Sigmoid colon (tissue), 6 donors: ENCODE measurements at regions not wholly inside any gene's neighbourhood (a gene's known extent, or its start where the extent isn't known, plus 50 kb on each side); places are given as distances from the start of the nearest gene placed in this dataset.

Source experiments
- DNase-seq: peaks from one replicate; pipeline ENCODE4 v3.0.0-alpha.2; 2019
- H3K27ac ChIP-seq, 4 donors: fragments of 200-600 bp; sonication (generic); one replicate each; pipeline ENCODE4 v1.5.1; 2016 to 2019; ENCODE audit warnings: mild to moderate bottlenecking in 1 of 4
- H3K27me3 ChIP-seq, 3 donors: fragments of 200-600 bp; sonication (generic); one replicate each; pipeline ENCODE4 v1.5.1; 2019; ENCODE audit warnings: mild to moderate bottlenecking in 1 of 3
- H3K36me3 ChIP-seq, 4 donors: fragments of 200-600 bp; sonication (generic); one replicate each; pipeline ENCODE4 v1.5.1; 2016 to 2019
- H3K4me1 ChIP-seq, 4 donors: fragments of 200-600 bp; sonication (generic); one replicate each; pipeline ENCODE4 v1.5.1; 2017 to 2019
- H3K4me3 ChIP-seq, 4 donors: fragments of 200-600 bp; sonication (generic); one replicate each; pipeline ENCODE4 v1.5.1; 2017 to 2019; ENCODE audit warnings: mild to moderate bottlenecking in 2 of 4, moderate library complexity in 1 of 4
- H3K9me3 ChIP-seq, 4 donors: fragments of 200-600 bp in 3 of 4; sonication (generic) in 3 of 4; one replicate each; pipeline versions ENCODE4 v1.5.1 to v1.6.1; 2013 to 2019
- CTCF ChIP-seq, 4 experiments: fragments of 450-650 bp in 3 of 4; fragments of 200-600 bp in 1 of 4; IDR thresholded peaks; one replicate each; pipeline ENCODE4 v1.5.1; 2016 to 2019; ENCODE audit warnings: antibody characterized with exemption in 4 of 4, mild to moderate bottlenecking in 3 of 4, moderate library complexity in 2 of 4
- EP300 ChIP-seq, 4 donors: sonication (generic); formaldehyde crosslinking; IDR thresholded peaks; one replicate each; pipeline ENCODE4 v1.6.1; 2017; ENCODE audit warnings: antibody characterized with exemption in 4 of 4
- POLR2A ChIP-seq, 2 donors: fragments of 450-650 bp; IDR thresholded peaks; one replicate each; pipeline ENCODE4 v1.6.1; 2016; ENCODE audit warnings: antibody characterized with exemption in 2 of 2, mild to moderate bottlenecking in 2 of 2, moderate library complexity in 2 of 2
- POLR2AphosphoS5 ChIP-seq, 4 donors: sonication (generic); formaldehyde crosslinking; IDR thresholded peaks; one replicate each; pipeline ENCODE4 v1.6.1; 2017; ENCODE audit warnings: antibody characterized with exemption in 4 of 4
- WGBS, 2 donors: extraction: QIAGEN DNeasy Blood & Tissue Kit; methylation state at CpG; one replicate each; pipeline ENCODE4 v1.1.7; 2013; 5-methylcytosine and 5-hydroxymethylcytosine counted together
- intact Hi-C: fragments of 100-400 bp; cut with DNase I; formaldehyde crosslinking; loops from one replicate; pipeline ENCODE4 v1.15.1; 2023
- donor health status: healthy with polysubstance abuse.
- donor health status: healthy.

DNA sequence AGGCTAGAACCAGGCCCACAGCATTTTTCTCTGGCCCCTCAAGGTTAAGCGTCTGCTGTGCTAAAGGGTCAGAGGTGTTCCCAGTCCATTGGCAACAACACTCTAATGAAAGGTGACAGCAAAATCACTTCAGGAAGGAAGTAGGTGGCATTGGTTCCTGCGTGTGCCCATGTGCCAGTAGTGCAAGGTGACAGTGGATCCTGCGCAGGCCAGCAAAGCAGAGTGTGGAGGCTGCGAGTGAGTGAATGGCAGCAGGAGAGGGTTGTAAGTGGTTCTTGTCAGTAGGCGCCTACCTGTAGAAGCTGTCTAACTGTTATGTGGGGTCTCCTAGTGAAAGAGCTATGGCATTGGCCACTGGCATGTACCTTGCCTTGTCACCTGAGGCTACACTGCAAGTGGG lies 898.2 kb upstream of the TYRP1 start:
- no peak overlapping the region for H3K4me3 ChIP-seq
- peaks cover 0 to 3% (median 0%) of the 10 kb centered on the region in 4 donors for H3K9me3 ChIP-seq
- H3K27me3 ChIP-seq = no peaks in the 10 kb centered on the region
- no peak overlapping the region for H3K27ac ChIP-seq
- H3K4me1 ChIP-seq = no peaks in the 10 kb centered on the region
- DNase-seq = no peak
- TF ChIP-seq CTCF (IDR thresholded peaks at IDR 0.05) (no peak), POLR2AphosphoS5 (IDR thresholded peaks at IDR 0.05) (no peak), POLR2A (IDR thresholded peaks at IDR 0.05) (no peak), EP300 (IDR thresholded peaks at IDR 0.05) (no peak)
- WGBS, 2 donors = 91 to 93% methylated on average over 5 of the region's 5 CpGs
- intact Hi-C loops = no loop called here
- no peaks in the 10 kb centered on the region for H3K36me3 ChIP-seq

- no peak overlapping the region for H3K4me3 ChIP-seq
- no peak for DNase-seq
- intact Hi-C loops = no loop called here
- no peaks in the 10 kb centered on the region for H3K27me3 ChIP-seq
- peaks cover 0 to 4% (median 0%) of the 10 kb centered on the region in 4 donors for H3K9me3 ChIP-seq
- H3K27ac ChIP-seq = no peak overlapping the region
- H3K36me3 ChIP-seq = no peaks in the 10 kb centered on the region
- 67 to 92% methylated on average over 5 of the region's 5 CpGs for WGBS, 2 donors
- no peak for TF ChIP-seq EP300 (IDR thresholded peaks at IDR 0.05)
- TF ChIP-seq CTCF (IDR thresholded peaks at IDR 0.05) = no peak
- TF ChIP-seq POLR2A (IDR thresholded peaks at IDR 0.05) = no peak
- TF ChIP-seq POLR2AphosphoS5 (IDR thresholded peaks at IDR 0.05) = no peak
- no peaks in the 10 kb centered on the region for H3K4me1 ChIP-seq
Observed at GRCh38 chr9:11805969-11806368, 887.2 kb upstream of the TYRP1 start.

DNA sequence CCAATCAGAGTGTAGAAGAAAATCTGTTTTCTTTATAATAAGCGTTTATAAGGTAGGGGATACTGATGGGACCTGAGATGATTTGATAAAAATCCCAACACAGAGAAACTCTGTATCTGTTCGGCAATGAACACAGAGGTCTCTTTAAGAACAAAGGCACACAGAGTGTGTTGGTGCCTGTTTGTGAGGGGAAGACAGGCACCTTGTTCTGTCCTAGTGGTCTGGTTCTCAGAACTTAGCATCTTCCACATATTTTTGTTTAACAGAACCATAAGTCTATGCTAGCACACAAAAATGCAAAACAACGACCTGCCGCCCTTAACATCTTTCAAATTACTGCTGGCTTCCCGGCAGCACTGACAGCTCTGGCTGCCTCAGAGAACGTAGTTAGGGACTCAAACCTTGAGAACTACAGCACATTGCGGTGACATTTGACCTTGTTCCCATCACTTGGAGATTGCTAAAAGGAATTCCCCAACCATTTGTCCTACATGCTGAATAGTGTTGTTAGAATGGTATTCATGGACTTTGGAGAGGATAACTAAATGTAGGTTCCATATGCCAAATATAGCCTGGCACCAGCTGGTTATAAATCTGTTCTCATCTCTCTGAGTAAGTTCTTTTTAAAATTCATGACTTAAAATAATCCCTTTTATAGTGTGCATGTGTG lies 871.7 kb upstream of the TYRP1 start:
- 58 to 70% methylated on average over 7 of the region's 7 CpGs for WGBS, 2 donors
- Histone ChIP-seq H3K36me3 (no peaks in the 10 kb centered on the region), H3K27ac (no peak overlapping the region), H3K4me3 (no peak overlapping the region), H3K27me3 (no peaks in the 10 kb centered on the region), H3K9me3 (no peaks in the 10 kb centered on the region), H3K4me1 (no peaks in the 10 kb centered on the region)
- no peak for TF ChIP-seq POLR2A (IDR thresholded peaks at IDR 0.05)
- TF ChIP-seq POLR2AphosphoS5 (IDR thresholded peaks at IDR 0.05) = no peak
- no peak for TF ChIP-seq CTCF (IDR thresholded peaks at IDR 0.05)
- TF ChIP-seq EP300 (IDR thresholded peaks at IDR 0.05) = no peak
- DNase-seq = no peak
- intact Hi-C loops = no loop called here

DNA sequence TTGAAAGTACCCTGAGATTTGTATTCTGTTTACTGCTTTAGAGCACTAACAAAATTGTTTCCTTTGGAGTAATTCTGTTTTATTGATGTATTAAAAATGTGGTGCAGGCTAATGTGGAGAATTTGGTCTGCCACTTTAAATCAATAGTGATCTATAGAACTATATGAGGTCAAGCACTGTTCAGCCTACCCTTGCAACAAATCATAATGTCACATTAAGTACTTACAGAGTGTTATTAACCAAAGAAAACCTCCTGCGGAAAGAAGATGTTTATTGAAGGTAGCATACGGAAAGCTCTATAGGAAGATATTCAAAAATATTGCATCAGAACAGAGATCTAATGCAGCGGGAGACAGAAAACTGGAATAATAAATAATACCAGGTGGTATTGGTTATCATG lies 865.0 kb upstream of the TYRP1 start:
- H3K36me3 ChIP-seq = no peaks in the 10 kb centered on the region
- WGBS, 2 donors = 78 to 83% methylated on average over 3 of the region's 3 CpGs
- DNase-seq = no peak
- H3K27ac ChIP-seq = no peak overlapping the region
- TF ChIP-seq EP300 (IDR thresholded peaks at IDR 0.05) = no peak
- no peak for TF ChIP-seq CTCF (IDR thresholded peaks at IDR 0.05)
- no peak for TF ChIP-seq POLR2AphosphoS5 (IDR thresholded peaks at IDR 0.05)
- no peak for TF ChIP-seq POLR2A (IDR thresholded peaks at IDR 0.05)
- H3K9me3 ChIP-seq = no peaks in the 10 kb centered on the region
- no peak overlapping the region for H3K4me3 ChIP-seq
- H3K4me1 ChIP-seq = no peaks in the 10 kb centered on the region
- intact Hi-C loops = no loop called here
- H3K27me3 ChIP-seq = no peaks in the 10 kb centered on the region

DNA sequence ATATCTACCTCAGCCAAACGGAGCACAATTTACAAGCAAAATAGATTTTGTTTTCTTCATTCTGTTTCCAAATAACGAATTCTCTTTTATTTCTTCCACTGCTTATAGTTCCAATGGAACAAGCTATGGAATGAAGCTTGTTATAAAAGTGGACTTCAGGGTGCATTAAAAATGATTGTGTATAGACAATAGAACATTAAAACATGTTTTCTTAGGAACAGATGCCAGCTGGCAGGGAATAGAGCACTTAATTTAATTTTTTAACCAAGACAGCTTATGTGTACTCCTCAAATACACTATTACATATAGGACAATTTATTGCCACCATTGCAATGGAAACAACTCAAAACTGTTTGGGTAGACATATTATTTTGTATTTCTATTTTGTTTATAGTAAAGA lies 860.1 kb upstream of the TYRP1 start:
- 73 to 74% methylated on average over 2 of the region's 2 CpGs for WGBS, 2 donors
- intact Hi-C loops = no loop called here
- H3K27me3 ChIP-seq = no peaks in the 10 kb centered on the region
- no peaks in the 10 kb centered on the region for H3K4me1 ChIP-seq
- no peak for TF ChIP-seq POLR2AphosphoS5 (IDR thresholded peaks at IDR 0.05)
- no peak for TF ChIP-seq CTCF (IDR thresholded peaks at IDR 0.05)
- TF ChIP-seq POLR2A (IDR thresholded peaks at IDR 0.05) = no peak
- TF ChIP-seq EP300 (IDR thresholded peaks at IDR 0.05) = no peak
- peaks cover 0 to 4% (median 0%) of the 10 kb centered on the region in 4 donors for H3K9me3 ChIP-seq
- no peak overlapping the region for H3K27ac ChIP-seq
- DNase-seq = no peak
- no peaks in the 10 kb centered on the region for H3K36me3 ChIP-seq
- no peak overlapping the region for H3K4me3 ChIP-seq
